GM12878 (cell line): ENCODE measurements at regions not wholly inside any gene's neighbourhood (a gene's known extent, or its start where the extent isn't known, plus 50 kb on each side); places are given as distances from the start of the nearest gene placed in this dataset.

Experiments used
- ATAC-seq: fragments of 200-7000 bp; cut with Tn5 transposase; 3 replicates; pipeline ENCODE4 v1.9.1; 2020; ENCODE audit warnings: mild to moderate bottlenecking, moderate library complexity
- BruUV-seq: library from RNA; stranded (reverse); fragments of 400-500 nt; replicated peaks from 2 replicates; lab custom pipeline; 2021; lab: Mats Ljungman, UMichigan
- CTCF ChIA-PET: fragments of 300-600 bp; sonication (Branson Sonifier 250); formaldehyde crosslinking; extraction: SDS; loops from one replicate; lab custom pipeline; 2021; ENCODE audit warnings: inconsistent platforms; lab: Yijun Ruan, JAX
- POLR2A ChIA-PET: fragments of 350-600 bp; formaldehyde crosslinking; extraction: SDS; loops from one replicate; lab custom pipeline; 2021; ENCODE audit warnings: inconsistent platforms; lab: Charles Lee
- RAD21 ChIA-PET: fragments of 300-600 bp; sonication (Branson Sonifier 250); formaldehyde crosslinking; loops from one replicate; lab custom pipeline; 2023; ENCODE audit warnings: antibody characterized with exemption; ENCODE audit not compliant: unreplicated experiment; lab: Charles Lee
- SMC1A ChIA-PET: fragments of 300-600 bp; sonication (Branson Sonifier 250); formaldehyde crosslinking; loops from one replicate; lab custom pipeline; 2023; ENCODE audit not compliant: unreplicated experiment, uncharacterized antibody; lab: Charles Lee
- DNase-seq: peaks from one replicate; pipeline ENCODE4 v3.0.0-alpha.2; 2011; ENCODE audit warnings: low read depth, low spot score
- FAIRE-seq: peaks from 3 replicates; lab custom pipeline; 2011; peaks lifted over from hg19 to GRCh38; lab: Jason Lieb, UNC
- H2AFZ ChIP-seq: 2 replicates; pipeline ENCODE4 v1.6.0; 2011; ENCODE audit warnings: low read depth, low read length, control low read depth; ENCODE audit not compliant: control insufficient read depth
- H3K27ac ChIP-seq: 2 replicates; pipeline ENCODE4 v1.5.1; 2011; ENCODE audit warnings: control low read depth; ENCODE audit not compliant: control insufficient read depth, insufficient read depth
- H3K27me3 ChIP-seq, 2 experiments: replicated peaks in 1 of 2; 2 replicates each; pipeline versions ENCODE4 v1.6.0 to v1.6.1; 2011; ENCODE audit warnings: low read length in 1 of 2; ENCODE audit not compliant: control insufficient read depth in 2 of 2, insufficient read depth in 2 of 2
- H3K36me3 ChIP-seq, 2 experiments: 2 replicates each; pipeline ENCODE4 v1.5.1; 2011; ENCODE audit warnings: low read length in 1 of 2; ENCODE audit not compliant: control insufficient read depth in 2 of 2, insufficient read depth in 2 of 2
- H3K4me1 ChIP-seq: 2 replicates; pipeline ENCODE4 v1.6.1; 2011; ENCODE audit warnings: mild to moderate bottlenecking, low read length, moderate library complexity, mixed read lengths; ENCODE audit not compliant: control insufficient read depth, insufficient read depth
- H3K4me2 ChIP-seq: 2 replicates; pipeline ENCODE4 v1.6.0; 2011; ENCODE audit warnings: control low read depth; ENCODE audit not compliant: control insufficient read depth, insufficient read depth
- H3K4me3 ChIP-seq: fragments of 200-600 bp; sonication (generic); 2 replicates; pipeline ENCODE4 v1.5.1; 2016
- H3K79me2 ChIP-seq: 2 replicates; pipeline ENCODE4 v1.6.0; 2011; ENCODE audit warnings: low read length; ENCODE audit not compliant: control insufficient read depth, insufficient read depth
- H3K9ac ChIP-seq: 2 replicates; pipeline ENCODE4 v1.8.0; 2011; ENCODE audit warnings: low read length, control low read depth, mixed read lengths; ENCODE audit not compliant: control insufficient read depth, insufficient read depth
- H3K9me3 ChIP-seq: replicated peaks from 3 replicates; pipeline ENCODE4 v1.5.1; 2011; ENCODE audit warnings: mild to moderate bottlenecking, low read length; ENCODE audit not compliant: control insufficient read depth, insufficient read depth
- H4K20me1 ChIP-seq: 2 replicates; pipeline ENCODE4 v1.6.0; 2011; ENCODE audit not compliant: control insufficient read depth, insufficient read depth
- CHD2 ChIP-seq: IDR thresholded peaks from 2 replicates; pipeline ENCODE4 v1.6.1; 2011; ENCODE audit warnings: low read depth, low read length, improper control_type of control experiment, borderline replicate concordance
- GATAD2B ChIP-seq: fragments of 450-650 bp; conservative IDR thresholded peaks from 2 replicates; pipeline ENCODE4 v1.6.1; 2017; ENCODE audit warnings: low read depth, mild to moderate bottlenecking, moderate library complexity
- HDAC6 ChIP-seq: fragments of 200-600 bp; sonication (generic); IDR thresholded peaks from one replicate; pipeline ENCODE4 v1.8.0; 2017; ENCODE audit warnings: antibody characterized with exemption; ENCODE audit not compliant: unreplicated experiment
- IKZF1 ChIP-seq: fragments of 450-650 bp; conservative IDR thresholded peaks from 2 replicates; pipeline ENCODE4 v1.6.1; 2017; ENCODE audit warnings: antibody characterized with exemption, mild to moderate bottlenecking
- TCF12 ChIP-seq: IDR thresholded peaks from 2 replicates; pipeline ENCODE4 v1.6.1; 2011; ENCODE audit warnings: low read depth, mild to moderate bottlenecking, low read length
- USF1 ChIP-seq: IDR thresholded peaks from 2 replicates; pipeline ENCODE4 v1.6.1; 2011; ENCODE audit warnings: borderline replicate concordance, low read depth, mild to moderate bottlenecking, moderate library complexity, mixed read lengths, low read length; ENCODE audit not compliant: insufficient read depth; ENCODE audit errors: extremely low read length
- WGBS: methylation state at CpG from one replicate; pipeline ENCODE4 v1.1.6; 2016; ENCODE audit warnings: low lambda C conversion rate; ENCODE audit not compliant: insufficient replicate concordance, insufficient coverage; ENCODE audit errors: missing lambda C conversion rate; 5-methylcytosine and 5-hydroxymethylcytosine counted together
- in situ Hi-C: fragments of 300-500 bp; cut with MboI; formaldehyde crosslinking; loops from 9 replicates; pipeline ENCODE4 v1.14.3; 2018; ENCODE audit warnings: mixed read lengths
- intact Hi-C: fragments of 100-400 bp; cut with micrococcal nuclease; formaldehyde crosslinking; loops from one replicate; pipeline ENCODE4 v1.14.2; 2022; ENCODE audit not compliant: unreplicated experiment
- TF ChIP-seq, protein P1 (sequence below): fragments of 450-650 bp; IDR thresholded peaks from 2 replicates; pipeline ENCODE4 v1.6.1; 2016; ENCODE audit warnings: mild to moderate bottlenecking
- TF ChIP-seq, protein P2 (sequence below): fragments of 450-650 bp; IDR thresholded peaks from 2 replicates; pipeline ENCODE4 v1.6.1; 2017; ENCODE audit warnings: borderline replicate concordance

- no TSS peak for BruUV-seq
- no peak for FAIRE-seq
- Histone ChIP-seq H2AFZ (no peak overlapping the region), H3K27me3 (no peaks in the 10 kb centered on the region), H3K27ac (no peak overlapping the region), H3K4me1 (no peaks in the 10 kb centered on the region)
- ChIA-PET RAD21 (no interaction called here), POLR2A (no interaction called here)
- in situ Hi-C loops: no loop called here
- no peak for TF ChIP-seq GATAD2B
- TF ChIP-seq, protein P1, sequence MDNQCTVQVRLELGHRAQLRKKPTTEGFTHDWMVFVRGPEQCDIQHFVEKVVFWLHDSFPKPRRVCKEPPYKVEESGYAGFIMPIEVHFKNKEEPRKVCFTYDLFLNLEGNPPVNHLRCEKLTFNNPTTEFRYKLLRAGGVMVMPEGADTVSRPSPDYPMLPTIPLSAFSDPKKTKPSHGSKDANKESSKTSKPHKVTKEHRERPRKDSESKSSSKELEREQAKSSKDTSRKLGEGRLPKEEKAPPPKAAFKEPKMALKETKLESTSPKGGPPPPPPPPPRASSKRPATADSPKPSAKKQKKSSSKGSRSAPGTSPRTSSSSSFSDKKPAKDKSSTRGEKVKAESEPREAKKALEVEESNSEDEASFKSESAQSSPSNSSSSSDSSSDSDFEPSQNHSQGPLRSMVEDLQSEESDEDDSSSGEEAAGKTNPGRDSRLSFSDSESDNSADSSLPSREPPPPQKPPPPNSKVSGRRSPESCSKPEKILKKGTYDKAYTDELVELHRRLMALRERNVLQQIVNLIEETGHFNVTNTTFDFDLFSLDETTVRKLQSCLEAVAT: no peak
- TF ChIP-seq, protein P2, sequence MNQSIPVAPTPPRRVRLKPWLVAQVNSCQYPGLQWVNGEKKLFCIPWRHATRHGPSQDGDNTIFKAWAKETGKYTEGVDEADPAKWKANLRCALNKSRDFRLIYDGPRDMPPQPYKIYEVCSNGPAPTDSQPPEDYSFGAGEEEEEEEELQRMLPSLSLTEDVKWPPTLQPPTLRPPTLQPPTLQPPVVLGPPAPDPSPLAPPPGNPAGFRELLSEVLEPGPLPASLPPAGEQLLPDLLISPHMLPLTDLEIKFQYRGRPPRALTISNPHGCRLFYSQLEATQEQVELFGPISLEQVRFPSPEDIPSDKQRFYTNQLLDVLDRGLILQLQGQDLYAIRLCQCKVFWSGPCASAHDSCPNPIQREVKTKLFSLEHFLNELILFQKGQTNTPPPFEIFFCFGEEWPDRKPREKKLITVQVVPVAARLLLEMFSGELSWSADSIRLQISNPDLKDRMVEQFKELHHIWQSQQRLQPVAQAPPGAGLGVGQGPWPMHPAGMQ: no peak
- TF ChIP-seq TCF12: no peak
- TF ChIP-seq CHD2: no peak
- no peak for TF ChIP-seq USF1
- no peak for TF ChIP-seq HDAC6
- no peak for TF ChIP-seq IKZF1
- TF ChIP-seq, all 136 proteins: peak for 0
- no peaks in the 10 kb centered on the region for H3K36me3 ChIP-seq
- H4K20me1 ChIP-seq: no peaks in the 10 kb centered on the region
- no peak overlapping the region for H3K4me2 ChIP-seq
- ChIA-PET SMC1A (no interaction called here), CTCF (no interaction called here)
- no peaks in the 10 kb centered on the region; the same call in 1 of the 3 replicates for H3K9me3 ChIP-seq
- H3K9ac ChIP-seq: no peak overlapping the region
- no peaks in the 10 kb centered on the region for H3K79me2 ChIP-seq
- DNase-seq (no peak), ATAC-seq (no peak)
- intact Hi-C loops: no loop called here
- WGBS: 29% methylated on average over 5 of the region's 5 CpGs
- H3K4me3 ChIP-seq: no peak overlapping the region
These were observed 54.1 kb upstream of the IBSP start for GRCh38 chr4:87745064-87745807.
